ENCODE measurements at regions not wholly inside any gene's neighbourhood (a gene's known extent, or its start where the extent isn't known, plus 50 kb on each side); places are given as distances from the start of the nearest gene placed in this dataset.

DNA sequence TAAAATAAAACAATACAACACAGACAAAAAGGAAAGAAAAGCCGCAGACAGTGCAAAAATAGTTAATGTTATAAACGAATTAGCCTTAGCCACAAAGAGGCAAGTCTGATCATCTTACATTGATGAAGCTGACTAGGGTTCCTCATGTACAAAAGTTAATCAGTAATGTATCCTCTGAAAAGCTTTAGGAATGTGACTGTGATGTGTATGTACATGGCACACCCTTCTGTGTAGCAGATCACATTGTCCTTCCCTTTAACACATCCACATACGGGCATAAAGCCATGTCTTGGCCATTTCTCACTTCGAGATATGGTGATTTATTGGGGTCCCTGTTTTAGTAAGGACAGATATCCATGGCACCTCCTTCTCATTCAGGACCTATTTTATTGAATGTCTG is 1327.5 kb upstream of the CDH8 start:
- H3K4me3 ChIP-seq (ENCODE audit: low read depth, low read length): no peak overlapping the region
- no peak for DNase-seq (ENCODE audit: low read depth)
- TF ChIP-seq, protein P1, sequence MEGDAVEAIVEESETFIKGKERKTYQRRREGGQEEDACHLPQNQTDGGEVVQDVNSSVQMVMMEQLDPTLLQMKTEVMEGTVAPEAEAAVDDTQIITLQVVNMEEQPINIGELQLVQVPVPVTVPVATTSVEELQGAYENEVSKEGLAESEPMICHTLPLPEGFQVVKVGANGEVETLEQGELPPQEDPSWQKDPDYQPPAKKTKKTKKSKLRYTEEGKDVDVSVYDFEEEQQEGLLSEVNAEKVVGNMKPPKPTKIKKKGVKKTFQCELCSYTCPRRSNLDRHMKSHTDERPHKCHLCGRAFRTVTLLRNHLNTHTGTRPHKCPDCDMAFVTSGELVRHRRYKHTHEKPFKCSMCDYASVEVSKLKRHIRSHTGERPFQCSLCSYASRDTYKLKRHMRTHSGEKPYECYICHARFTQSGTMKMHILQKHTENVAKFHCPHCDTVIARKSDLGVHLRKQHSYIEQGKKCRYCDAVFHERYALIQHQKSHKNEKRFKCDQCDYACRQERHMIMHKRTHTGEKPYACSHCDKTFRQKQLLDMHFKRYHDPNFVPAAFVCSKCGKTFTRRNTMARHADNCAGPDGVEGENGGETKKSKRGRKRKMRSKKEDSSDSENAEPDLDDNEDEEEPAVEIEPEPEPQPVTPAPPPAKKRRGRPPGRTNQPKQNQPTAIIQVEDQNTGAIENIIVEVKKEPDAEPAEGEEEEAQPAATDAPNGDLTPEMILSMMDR (IDR thresholded peaks at IDR 0.05; ENCODE audit: low read depth, low read length, missing control alignments): no peak

DNA sequence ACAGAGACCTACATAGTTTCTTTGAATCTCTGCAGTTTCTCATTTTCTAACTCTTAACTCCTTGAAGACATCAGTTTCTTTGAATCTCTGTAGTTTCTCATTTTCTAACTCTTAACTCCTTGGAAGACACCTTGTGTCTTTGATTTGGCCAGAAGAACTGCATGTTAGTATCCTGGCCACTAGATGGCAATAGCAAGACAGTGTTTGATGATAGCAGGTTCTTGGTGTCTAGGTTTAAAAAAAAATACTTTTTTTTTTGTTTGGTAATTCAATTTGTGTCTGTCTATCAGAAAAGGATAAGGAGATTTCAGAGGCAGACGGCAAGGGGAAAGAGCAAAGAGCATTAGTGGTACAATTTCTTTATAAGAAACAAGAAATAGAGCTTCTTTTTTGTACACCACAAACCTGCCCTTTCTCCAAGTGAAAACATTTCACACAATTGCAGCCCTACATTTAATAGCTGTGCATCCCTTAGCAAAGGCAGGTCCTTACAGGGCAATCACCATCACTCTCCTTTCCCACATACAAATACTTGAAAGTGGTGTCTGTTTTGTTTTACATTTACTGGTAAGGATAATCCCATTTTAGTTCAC is 1324.9 kb upstream of the CDH8 start:
- peak; percentile 0 for DNase-seq (ENCODE audit: low read depth)
- TF ChIP-seq, protein P1 (IDR thresholded peaks at IDR 0.05; ENCODE audit: low read depth, low read length, missing control alignments): peak; percentile 64
- no peak overlapping the region for H3K4me3 ChIP-seq (ENCODE audit: low read depth, low read length)

DNA sequence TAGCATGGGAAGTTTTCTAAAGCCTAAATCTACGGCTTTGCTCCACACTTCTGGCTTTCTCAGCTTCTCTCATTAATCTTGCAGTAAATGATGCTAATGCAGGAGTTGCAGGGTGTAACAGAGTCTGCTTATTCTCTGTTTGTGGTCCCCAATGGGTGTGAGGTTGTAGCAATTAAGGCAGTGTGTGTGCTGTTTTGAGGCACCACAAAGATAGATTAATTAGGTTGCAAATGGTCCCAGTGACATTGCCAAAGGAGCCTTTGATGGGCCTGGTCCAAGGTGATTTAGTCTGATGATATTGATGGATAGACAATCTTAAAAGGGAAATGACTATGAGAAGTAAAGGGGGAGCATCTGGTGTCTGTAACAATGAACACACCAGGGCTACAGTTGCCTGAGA is 1313.7 kb upstream of the CDH8 start:
- H3K4me3 ChIP-seq (ENCODE audit: low read depth, low read length): no peak overlapping the region
- no peak for DNase-seq (ENCODE audit: low read depth)
- TF ChIP-seq, protein P1 (IDR thresholded peaks at IDR 0.05; ENCODE audit: low read depth, low read length, missing control alignments): no peak

DNA sequence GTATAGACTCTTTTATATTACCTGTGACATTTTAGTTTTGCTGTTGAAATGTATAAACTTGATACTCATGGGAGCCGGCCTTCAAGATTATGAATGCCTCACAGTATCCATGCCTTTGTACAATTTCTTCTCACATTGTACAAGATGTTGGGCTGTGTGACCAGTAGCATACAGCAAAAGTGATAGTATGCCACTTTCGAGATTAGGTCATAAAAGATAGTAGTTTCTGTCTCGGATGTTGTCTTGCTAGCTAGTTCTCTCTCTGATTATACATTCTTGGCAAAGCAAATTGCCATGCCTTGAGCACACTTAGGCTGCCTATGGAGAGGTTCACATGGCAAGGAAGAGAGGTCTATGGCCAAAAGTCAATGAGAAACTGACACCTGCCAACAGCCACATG is 1309.8 kb upstream of the CDH8 start:
- no peak for DNase-seq (ENCODE audit: low read depth)
- TF ChIP-seq, protein P1 (IDR thresholded peaks at IDR 0.05; ENCODE audit: low read depth, low read length, missing control alignments): no peak

DNA sequence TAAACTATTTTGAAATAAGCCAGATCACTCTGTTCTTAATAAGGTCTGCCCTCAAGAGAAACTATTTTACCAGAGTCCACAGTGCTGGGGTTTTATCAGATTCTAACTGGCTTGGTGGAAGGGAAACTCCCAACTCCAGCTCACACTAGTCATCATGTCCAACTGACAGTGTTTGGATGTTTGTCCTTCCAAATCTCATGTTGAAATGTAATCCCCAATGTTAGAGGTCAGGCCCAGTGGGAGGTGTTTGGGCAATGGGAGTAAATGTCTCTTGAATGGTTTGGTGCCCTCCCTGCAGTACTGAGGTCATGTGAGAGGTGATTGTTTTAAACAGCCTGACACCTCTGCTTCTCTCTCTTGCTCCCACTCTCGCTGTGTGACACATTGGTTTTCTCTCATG is 1301.0 kb upstream of the CDH8 start:
- H3K4me3 ChIP-seq (ENCODE audit: low read depth, low read length): no peak overlapping the region
- TF ChIP-seq, protein P1 (IDR thresholded peaks at IDR 0.05; ENCODE audit: low read depth, low read length, missing control alignments): no peak
- DNase-seq (ENCODE audit: low read depth): no peak

More for the DNA sequence above, 1309.8 kb upstream of the CDH8 start:
- no peak overlapping the region for H3K4me3 ChIP-seq (ENCODE audit: low read depth, low read length)

DNA sequence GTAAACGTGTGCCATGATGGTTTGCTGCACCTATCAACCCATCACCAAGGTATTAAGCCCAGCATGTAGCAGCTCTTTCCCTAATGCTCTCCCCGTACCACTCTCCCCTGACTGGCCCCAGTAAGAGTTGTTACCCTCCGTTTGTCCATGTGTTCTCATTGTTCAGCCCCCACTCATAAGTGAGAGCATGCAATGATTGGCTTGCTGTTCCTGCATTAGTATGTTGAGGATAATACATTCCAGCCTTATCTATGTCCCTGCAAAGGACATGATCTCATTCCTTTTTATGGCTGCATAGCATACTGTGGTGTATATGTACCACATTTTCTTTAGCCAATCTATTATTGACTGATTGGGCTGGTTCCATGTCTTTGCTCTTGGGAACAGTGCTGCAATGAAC is 1294.9 kb upstream of the CDH8 start:
- TF ChIP-seq, protein P1 (IDR thresholded peaks at IDR 0.05; ENCODE audit: low read depth, low read length, missing control alignments): no peak
- DNase-seq (ENCODE audit: low read depth): no peak
- H3K4me3 ChIP-seq (ENCODE audit: low read depth, low read length): no peak overlapping the region

DNA sequence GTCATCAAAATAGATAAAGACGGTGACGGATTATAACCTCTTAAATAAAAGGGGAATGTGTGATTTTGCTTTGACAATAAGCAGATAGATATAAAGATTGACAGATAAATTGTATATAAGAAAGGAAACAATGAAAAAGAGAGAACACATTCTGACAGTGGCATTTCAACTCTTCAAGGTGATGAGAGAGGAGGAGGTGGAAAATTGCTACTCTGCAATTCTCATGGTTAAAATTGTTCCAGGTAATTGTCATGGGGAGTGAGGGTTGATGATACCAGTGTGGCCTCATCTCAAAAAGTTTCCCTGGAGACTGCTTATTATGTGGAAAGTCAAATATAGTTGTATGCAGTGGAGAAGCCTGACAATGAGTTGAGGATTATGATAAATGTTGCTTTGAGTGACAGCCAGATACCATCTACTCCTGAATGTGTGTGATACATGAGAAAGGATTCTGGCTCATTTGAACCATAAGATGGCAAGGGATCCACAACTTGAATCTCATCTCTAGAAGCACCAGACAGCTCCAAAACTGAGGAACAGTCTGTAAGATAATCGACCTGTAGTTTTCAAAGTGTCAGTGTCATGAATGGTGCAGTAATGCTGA is 1290.6 kb upstream of the CDH8 start:
- DNase-seq (ENCODE audit: low read depth): no peak
- TF ChIP-seq, protein P1 (IDR thresholded peaks at IDR 0.05; ENCODE audit: low read depth, low read length, missing control alignments): no peak
- no peak overlapping the region for H3K4me3 ChIP-seq (ENCODE audit: low read depth, low read length)

Data from GM12864 (cell line).